A549 (cell line): ENCODE measurements at regions not wholly inside any gene's neighbourhood (a gene's known extent, or its start where the extent isn't known, plus 50 kb on each side); places are given as distances from the start of the nearest gene placed in this dataset.

ENCODE experiments used
- CTCF ChIP-seq: fragments of >200 bp; sonication (Bioruptor Twin); formaldehyde crosslinking; IDR thresholded peaks from 3 replicates; pipeline ENCODE4 v1.5.1; 2016
- JUNB ChIP-seq: fragments of >200 bp; sonication (Bioruptor Twin); formaldehyde crosslinking; IDR thresholded peaks from 2 replicates; pipeline ENCODE4 v1.6.1; 2016
- NFE2L2 ChIP-seq: fragments of 150-350 bp; conservative IDR thresholded peaks from 2 replicates; pipeline ENCODE4 v1.6.1; 2014; ENCODE audit warnings: low read length
- POLR2A ChIP-seq: IDR thresholded peaks from 2 replicates; pipeline ENCODE4 v1.6.1; 2012; ENCODE audit warnings: mild to moderate bottlenecking, low read length
- ZC3H11A ChIP-seq: fragments of 450-650 bp; IDR thresholded peaks from 2 replicates; pipeline ENCODE4 v1.6.1; 2014; ENCODE audit warnings: antibody characterized with exemption, mild to moderate bottlenecking

GRCh38 chr4:45349859-45350258 lies 623.5 kb upstream of the GNPDA2 start:
- no peak for TF ChIP-seq JUNB
- TF ChIP-seq POLR2A: no peak
- TF ChIP-seq CTCF: no peak
- no peak for TF ChIP-seq ZC3H11A
- TF ChIP-seq NFE2L2: no peak
